ENCODE measurements at regions not wholly inside any gene's neighbourhood (a gene's known extent, or its start where the extent isn't known, plus 50 kb on each side); places are given as distances from the start of the nearest gene placed in this dataset.
A peak's percentile ranks its signal among the peaks of the same experiment; 100 is the strongest.

DNA sequence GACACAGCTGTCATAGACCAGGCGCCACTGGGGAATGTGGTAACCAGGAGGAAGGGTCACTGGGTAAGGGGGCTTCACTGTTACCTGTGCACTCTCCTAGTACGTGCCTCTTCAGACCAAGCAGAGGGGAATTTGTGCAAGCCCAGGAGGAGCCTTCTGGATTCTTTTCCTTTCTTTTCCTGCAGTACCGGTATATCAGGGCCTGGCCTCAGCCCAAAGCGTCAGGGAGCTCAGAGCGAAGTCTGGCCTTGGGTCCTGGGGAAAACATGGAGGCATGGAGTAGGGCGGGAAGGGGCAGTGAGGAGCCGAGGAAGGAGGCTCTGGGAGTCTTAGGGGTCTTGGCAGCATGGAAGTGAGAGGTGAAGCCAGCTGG is 133.6 kb upstream of the GDF10 start:
- no peak overlapping the region for H3K4me3 ChIP-seq (ENCODE audit: low read depth, low read length)
- TF ChIP-seq, protein P1, sequence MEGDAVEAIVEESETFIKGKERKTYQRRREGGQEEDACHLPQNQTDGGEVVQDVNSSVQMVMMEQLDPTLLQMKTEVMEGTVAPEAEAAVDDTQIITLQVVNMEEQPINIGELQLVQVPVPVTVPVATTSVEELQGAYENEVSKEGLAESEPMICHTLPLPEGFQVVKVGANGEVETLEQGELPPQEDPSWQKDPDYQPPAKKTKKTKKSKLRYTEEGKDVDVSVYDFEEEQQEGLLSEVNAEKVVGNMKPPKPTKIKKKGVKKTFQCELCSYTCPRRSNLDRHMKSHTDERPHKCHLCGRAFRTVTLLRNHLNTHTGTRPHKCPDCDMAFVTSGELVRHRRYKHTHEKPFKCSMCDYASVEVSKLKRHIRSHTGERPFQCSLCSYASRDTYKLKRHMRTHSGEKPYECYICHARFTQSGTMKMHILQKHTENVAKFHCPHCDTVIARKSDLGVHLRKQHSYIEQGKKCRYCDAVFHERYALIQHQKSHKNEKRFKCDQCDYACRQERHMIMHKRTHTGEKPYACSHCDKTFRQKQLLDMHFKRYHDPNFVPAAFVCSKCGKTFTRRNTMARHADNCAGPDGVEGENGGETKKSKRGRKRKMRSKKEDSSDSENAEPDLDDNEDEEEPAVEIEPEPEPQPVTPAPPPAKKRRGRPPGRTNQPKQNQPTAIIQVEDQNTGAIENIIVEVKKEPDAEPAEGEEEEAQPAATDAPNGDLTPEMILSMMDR (IDR thresholded peaks at IDR 0.05; ENCODE audit: low read depth, low read length) = no peak

DNA sequence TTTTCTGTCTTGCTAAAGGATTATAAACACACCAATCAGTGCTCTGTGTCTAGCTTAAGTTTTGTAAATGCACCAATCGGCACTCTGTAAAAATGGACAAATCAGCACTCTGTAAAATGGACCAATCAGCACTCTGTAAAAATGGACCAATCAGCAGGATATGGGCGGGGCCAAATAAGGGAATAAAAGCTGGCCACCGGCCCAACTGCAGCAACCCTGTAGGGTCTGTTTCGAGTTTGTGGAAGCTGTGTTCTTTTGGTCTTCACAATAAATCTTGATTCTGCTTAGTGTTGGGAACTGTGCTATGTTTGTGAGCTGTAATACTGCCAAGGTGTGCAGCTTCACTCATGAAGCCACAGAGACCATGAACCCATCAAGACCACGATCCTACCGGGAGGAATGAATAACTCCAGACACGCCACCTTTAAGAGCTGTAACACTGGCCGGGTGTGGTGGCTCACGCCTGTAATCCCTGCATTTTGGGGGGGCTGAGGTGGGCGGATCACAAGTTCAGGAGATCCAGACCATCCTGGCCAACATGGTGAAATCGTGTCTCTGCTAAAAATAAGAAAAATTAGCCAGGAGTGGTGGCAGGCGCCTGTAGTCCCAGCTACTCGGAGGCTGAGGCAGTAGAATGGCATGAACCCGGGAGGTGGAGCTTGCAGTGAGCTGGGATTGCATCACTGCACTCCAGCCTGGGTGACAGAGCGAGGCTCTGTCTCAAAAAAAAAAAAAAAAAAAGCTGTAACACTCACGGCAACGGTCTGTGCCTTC is 133.0 kb upstream of the GDF10 start:
- H3K4me3 ChIP-seq (ENCODE audit: low read depth, low read length) = peak overlapping the region; percentile 37

DNA sequence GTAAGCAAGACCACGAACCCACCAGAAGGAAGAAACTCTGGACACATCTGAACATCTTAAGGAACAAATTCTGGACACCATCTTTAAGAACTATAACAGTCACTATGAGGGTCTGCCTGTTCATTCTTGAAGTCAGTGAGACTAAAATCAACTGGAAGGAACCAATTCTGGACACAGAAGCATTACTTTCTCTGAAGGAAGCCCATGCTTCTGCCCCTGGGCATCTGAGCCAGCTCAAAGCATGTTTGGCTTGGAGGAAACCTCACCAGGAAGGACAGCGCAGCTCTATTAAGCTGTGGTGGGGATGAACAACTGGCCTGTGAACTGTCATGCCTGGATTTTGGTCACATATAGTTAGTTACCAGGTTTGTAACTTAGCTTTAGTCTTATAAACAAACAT is 132.4 kb upstream of the GDF10 start:
- H3K4me3 ChIP-seq (ENCODE audit: low read depth, low read length) = peak overlapping the region; percentile 37

DNA sequence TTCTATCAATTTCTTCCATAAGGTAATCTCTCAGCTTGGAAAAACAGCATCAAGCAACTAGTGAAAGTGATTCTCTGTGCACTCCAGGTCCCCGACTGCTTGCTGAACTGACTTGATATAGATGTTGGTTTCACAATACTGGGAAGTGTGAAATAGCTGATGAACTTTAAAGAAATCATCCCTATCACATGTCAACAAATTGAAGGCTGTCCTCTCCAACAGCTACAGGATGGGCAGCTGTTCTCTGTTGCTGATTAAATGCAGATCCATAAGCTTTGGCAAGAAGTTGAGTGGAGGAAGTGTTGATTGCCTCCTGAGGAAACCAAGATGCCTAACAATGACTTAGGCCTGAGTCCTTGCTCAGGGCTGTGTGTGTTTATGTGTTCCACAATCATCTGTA is 130.4 kb upstream of the GDF10 start:
- no peak overlapping the region for H3K4me3 ChIP-seq (ENCODE audit: low read depth, low read length)
- TF ChIP-seq, protein P1 (IDR thresholded peaks at IDR 0.05; ENCODE audit: low read depth, low read length) = no peak

More for the DNA sequence above, 132.4 kb upstream of the GDF10 start:
- TF ChIP-seq, protein P1 (IDR thresholded peaks at IDR 0.05; ENCODE audit: low read depth, low read length) = no peak

DNA sequence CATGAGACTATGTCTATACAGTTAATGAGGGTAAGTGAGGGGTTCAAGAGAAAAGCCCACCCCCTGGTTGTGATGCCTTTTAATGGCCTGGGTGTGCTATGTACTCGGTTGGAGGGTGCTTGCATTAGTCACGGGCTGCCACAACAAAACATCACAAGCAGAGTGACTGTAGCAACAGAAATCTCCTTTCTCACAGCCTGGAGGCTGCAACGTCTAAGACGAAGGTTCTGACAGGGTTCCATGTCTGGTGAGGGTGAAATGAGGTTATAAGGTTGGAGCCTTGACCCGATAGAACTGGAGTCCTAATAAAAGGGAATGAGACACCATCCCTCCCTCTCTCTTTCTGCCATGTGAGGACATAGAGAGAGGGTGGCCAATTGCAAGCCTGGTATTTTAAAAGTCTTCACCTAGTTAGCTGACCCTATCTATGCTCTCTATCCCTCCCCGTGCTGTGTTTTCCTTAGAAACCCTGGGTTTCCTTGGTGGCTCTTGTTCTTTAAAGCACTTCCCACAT is 126.0 kb upstream of the GDF10 start:
- H3K4me3 ChIP-seq (ENCODE audit: low read depth, low read length) = no peak overlapping the region
- TF ChIP-seq, protein P1 (IDR thresholded peaks at IDR 0.05; ENCODE audit: low read depth, low read length) = no peak

DNA sequence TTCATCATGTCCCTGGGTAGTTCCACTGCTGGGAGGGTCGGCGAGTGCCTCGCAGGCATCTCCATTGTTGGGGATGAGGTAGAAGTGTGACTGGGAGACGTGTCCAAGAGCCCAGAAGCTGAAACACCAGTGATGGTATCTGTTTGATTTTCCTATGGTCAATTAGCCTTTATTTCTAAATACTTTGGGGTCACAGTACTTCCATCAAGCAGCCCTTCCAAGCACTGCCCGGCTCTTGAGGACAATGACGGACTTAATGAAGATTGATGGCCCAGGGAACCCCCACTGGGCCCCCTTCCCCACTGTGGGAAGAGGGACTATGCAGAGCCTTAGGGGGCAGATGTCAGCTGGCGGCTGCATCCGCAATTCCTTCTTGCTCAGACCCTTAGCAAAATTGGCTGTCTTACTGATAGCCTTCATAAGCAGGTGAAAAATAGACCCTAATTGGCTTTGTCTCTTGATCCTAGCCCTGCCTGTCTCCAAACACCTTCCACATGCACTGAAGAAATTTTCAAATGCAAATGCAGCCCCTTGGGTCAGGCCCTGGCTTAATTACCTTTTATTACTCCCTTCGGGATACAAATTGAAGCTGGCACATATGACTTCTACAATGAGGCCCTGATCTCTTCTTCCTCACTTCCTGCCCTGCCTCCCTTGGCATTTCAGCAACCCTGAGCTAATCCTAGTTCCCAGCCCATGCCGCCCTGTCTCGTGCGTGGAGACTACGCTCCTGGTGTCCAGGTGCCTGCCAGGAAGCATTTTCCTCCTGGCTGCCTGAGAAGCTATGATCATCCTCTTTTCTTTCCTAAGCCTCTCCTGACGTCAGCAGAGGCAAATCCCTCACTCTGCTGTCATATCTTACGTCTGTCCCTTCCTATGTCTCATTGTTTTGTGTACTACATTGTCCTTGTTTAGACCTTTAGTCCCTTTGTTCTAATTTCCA is 124.5 kb upstream of the GDF10 start:
- TF ChIP-seq, protein P1 (IDR thresholded peaks at IDR 0.05; ENCODE audit: low read depth, low read length) = no peak
- H3K4me3 ChIP-seq (ENCODE audit: low read depth, low read length) = no peak overlapping the region

DNA sequence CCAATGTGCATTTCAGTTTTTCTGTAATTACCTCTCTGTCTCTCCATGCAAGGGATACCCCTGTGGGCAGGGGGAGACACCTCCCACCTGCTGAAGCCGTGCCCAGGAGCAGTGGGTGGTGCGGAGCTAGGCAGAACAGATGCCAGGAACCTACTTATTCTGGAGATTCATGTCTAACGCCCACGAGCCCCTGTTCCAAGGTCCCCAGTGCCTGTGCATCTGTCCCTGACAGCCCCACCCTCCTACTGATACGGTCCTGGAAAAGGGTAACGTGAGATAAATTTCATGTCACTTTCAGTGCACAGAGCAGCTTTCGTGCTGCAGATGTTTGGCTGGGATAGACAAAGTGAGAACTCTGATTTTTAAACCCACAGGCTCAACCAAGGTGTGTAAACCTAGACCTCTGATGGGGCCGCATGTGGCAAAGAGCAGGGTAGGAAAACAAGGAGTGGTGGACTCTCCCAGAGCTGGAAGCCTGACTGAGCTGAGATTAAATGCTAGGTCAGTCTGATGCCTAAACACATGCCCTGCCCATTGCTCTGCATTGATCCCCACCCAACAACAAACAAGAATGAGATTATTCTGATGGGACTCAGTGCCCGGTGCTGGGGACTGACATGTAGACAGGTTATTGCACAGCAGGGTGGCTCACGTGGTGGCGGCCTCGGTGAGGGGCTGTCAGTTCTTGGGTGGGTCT is 123.6 kb upstream of the GDF10 start:
- TF ChIP-seq, protein P1 (IDR thresholded peaks at IDR 0.05; ENCODE audit: low read depth, low read length) = no peak
- no peak overlapping the region for H3K4me3 ChIP-seq (ENCODE audit: low read depth, low read length)

All from WI38 (cell line).